ENCODE measurements at regions not wholly inside any gene's neighbourhood (a gene's known extent, or its start where the extent isn't known, plus 50 kb on each side); places are given as distances from the start of the nearest gene placed in this dataset.

DNA sequence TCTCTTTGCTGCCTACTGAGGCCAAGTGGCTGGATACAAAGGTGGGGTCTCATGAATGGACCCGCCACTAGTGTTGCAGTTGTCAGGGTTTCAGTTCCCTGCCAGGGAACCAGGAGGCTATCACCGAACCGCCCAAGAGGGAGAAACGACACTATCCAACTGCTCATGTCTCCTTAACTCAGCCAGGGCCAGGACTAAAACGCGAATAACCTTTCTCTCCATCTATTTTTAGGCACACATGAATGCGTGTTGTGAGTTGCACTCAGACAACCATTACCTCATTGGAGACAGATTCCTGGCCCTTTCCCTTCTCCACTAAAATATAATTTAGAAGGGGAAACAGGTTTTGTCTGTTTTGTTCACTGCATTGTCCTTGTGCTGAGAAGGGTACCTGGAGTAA lies 559.5 kb downstream of the SOCS6 start:
- TF ChIP-seq, protein P1, sequence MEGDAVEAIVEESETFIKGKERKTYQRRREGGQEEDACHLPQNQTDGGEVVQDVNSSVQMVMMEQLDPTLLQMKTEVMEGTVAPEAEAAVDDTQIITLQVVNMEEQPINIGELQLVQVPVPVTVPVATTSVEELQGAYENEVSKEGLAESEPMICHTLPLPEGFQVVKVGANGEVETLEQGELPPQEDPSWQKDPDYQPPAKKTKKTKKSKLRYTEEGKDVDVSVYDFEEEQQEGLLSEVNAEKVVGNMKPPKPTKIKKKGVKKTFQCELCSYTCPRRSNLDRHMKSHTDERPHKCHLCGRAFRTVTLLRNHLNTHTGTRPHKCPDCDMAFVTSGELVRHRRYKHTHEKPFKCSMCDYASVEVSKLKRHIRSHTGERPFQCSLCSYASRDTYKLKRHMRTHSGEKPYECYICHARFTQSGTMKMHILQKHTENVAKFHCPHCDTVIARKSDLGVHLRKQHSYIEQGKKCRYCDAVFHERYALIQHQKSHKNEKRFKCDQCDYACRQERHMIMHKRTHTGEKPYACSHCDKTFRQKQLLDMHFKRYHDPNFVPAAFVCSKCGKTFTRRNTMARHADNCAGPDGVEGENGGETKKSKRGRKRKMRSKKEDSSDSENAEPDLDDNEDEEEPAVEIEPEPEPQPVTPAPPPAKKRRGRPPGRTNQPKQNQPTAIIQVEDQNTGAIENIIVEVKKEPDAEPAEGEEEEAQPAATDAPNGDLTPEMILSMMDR (IDR thresholded peaks at IDR 0.05; ENCODE audit: insufficient read depth, low read length, missing control alignments): no peak
- ChIA-PET POLR2A (no interaction called here), CTCF (no interaction called here)
- no peak for DNase-seq (ENCODE audit: low read depth, low spot score)
- no peak overlapping the region for H3K4me3 ChIP-seq (ENCODE audit: low read depth, low read length)

DNA sequence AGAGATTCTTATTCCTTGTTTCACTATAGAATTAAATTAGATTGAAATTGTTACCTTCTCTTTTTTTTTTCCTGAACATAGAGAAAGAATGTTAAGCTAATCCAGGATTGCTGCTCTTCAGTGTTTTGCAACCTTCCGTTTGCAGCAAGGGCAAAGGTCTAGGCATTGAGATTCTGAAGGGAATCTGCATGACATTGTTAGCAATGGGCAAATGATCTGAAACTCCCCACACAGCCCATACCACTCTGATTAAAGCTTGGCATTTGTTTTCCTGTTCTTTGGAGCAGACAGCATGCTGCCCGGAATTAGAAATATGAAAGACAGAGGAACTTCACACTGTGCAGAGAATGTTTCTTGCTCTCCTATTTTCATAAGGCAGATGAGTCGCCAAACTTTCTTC lies 551.8 kb downstream of the SOCS6 start:
- H3K4me3 ChIP-seq (ENCODE audit: low read depth, low read length): no peak overlapping the region
- ChIA-PET CTCF (no interaction called here), POLR2A (no interaction called here)
- DNase-seq (ENCODE audit: low read depth, low spot score): no peak
- TF ChIP-seq, protein P1 (IDR thresholded peaks at IDR 0.05; ENCODE audit: insufficient read depth, low read length, missing control alignments): no peak

DNA sequence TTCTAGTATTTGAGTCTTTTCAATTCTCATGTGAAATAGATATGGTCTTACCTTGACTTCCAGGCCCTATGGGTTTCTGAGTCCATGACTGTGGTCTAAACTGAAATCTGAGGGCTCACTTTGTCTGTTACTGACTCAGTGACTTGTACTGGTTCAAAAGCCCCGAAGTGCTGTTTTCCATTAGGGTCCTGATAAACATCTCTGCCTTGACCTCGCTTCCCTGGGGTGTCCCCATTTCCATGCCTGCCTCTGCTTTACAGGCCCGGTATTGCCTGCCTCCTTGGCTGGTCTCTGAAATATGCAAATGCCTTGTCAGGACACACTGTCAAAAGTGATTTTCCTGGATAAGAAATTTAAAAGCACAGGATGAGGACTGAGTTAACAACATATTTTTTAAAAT lies 538.8 kb downstream of the SOCS6 start:
- CTCF ChIA-PET: no interaction called here
- TF ChIP-seq, protein P1 (IDR thresholded peaks at IDR 0.05; ENCODE audit: insufficient read depth, low read length, missing control alignments): no peak
- POLR2A ChIA-PET: no interaction called here
- no peak for DNase-seq (ENCODE audit: low read depth, low spot score)
- H3K4me3 ChIP-seq (ENCODE audit: low read depth, low read length): no peak overlapping the region

DNA sequence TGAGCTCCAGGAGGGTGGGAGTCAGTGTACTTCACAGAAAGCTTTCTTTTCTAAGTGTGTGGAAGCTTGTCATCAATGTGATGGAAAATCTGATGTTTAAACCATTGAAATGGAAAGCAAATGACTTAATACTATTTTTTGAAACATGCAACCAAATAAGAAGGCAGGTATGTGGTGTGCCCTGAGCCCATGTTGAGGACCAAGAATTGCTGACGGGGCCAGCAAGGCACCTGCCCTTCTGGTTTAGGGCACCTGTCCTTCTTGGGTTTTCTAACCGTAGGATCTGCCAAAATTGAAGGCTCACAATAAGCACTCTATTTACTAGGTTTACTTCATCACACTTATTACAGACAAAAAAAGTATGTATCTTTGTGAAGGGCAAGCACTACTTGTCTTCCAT lies 537.7 kb downstream of the SOCS6 start:
- POLR2A ChIA-PET: no interaction called here
- TF ChIP-seq, protein P1 (IDR thresholded peaks at IDR 0.05; ENCODE audit: insufficient read depth, low read length, missing control alignments): no peak
- DNase-seq (ENCODE audit: low read depth, low spot score): no peak
- CTCF ChIA-PET: no interaction called here
- no peak overlapping the region for H3K4me3 ChIP-seq (ENCODE audit: low read depth, low read length)

DNA sequence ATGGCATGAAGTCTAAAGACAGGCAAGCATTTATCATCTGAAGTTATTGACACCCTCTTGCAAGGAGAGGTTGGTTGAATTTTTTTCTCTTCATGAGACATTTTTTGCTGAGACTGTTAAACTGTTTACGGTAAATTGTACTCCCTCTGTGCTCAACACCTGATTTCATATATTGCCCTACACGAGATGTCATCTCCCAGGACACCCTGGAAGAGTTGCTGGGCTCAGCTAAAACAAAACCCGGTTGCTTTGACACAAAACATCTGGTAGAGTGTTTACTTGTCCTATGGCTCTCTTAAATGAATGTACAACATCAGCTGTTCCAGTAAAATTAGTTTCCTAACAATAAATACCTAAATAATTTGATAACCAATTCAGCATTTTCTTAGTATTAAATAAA lies 533.8 kb downstream of the SOCS6 start:
- DNase-seq (ENCODE audit: low read depth, low spot score): no peak
- POLR2A ChIA-PET: no interaction called here
- no peak overlapping the region for H3K4me3 ChIP-seq (ENCODE audit: low read depth, low read length)
- CTCF ChIA-PET: no interaction called here
- TF ChIP-seq, protein P1 (IDR thresholded peaks at IDR 0.05; ENCODE audit: insufficient read depth, low read length, missing control alignments): no peak

DNA sequence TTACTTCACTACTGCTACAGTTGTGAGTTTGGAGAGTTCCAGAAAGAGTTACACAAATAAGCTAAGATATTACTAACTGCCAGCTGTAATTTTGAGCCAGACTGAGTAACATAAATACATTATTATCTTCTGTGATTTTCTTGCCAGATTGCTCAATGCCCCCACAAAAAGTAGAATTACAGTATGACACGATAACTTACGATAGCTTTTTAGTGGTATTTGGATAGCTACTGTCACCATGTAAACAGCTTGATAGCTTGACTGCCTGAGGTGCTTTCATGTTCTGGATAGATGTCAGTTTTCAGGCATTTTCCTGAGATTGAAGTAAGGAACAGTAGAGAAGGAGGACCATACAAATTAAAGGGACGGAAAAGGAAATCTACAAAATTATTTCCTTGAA lies 533.3 kb downstream of the SOCS6 start:
- TF ChIP-seq, protein P1 (IDR thresholded peaks at IDR 0.05; ENCODE audit: insufficient read depth, low read length, missing control alignments): no peak
- ChIA-PET CTCF (no interaction called here), POLR2A (no interaction called here)
- no peak for DNase-seq (ENCODE audit: low read depth, low spot score)
- no peak overlapping the region for H3K4me3 ChIP-seq (ENCODE audit: low read depth, low read length)

Measured in AG04449 (cell line).